NCI-H524 treated with DMSO at 0.1 percent for 48 hours (cell line): ENCODE measurements at regions not wholly inside any gene's neighbourhood (a gene's known extent, or its start where the extent isn't known, plus 50 kb on each side); places are given as distances from the start of the nearest gene placed in this dataset.

Experiments used
- DNase-seq: peaks from one replicate; lab custom pipeline; 2025; lab: John Stamatoyannopoulos, UW

DNA sequence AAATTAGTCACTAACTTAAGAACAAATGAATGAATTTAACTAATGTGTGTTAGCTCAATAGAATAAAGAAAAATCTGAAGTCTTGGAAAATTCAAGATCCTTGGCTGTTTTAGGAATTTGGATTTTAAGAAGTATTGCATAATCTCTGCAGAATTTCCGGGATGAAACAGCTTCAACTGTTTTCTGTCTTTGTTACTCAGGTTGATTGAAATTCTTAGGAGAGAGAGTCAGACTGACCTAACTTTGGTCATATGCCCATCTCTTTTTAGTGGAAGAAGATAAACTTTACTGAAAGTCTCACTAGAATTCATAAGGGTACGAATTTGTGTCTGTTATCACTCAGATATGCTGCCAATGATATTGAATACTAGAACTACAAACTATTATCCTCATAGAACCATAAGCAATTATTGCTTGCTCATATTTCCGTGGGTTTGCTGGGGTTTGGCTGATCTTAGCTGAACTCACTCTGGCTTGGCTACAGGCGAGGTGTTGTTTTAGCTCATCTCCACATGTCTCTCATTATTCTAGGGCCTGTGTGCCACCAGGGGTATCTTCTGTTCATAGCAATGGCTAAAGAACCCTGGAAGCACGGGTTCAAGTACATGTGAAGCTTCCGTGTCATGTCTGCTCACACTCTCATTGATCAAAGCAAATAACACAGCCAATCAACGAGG lies 257.4 kb upstream of the NOVA1 start:
- no peak for DNase-seq

DNA sequence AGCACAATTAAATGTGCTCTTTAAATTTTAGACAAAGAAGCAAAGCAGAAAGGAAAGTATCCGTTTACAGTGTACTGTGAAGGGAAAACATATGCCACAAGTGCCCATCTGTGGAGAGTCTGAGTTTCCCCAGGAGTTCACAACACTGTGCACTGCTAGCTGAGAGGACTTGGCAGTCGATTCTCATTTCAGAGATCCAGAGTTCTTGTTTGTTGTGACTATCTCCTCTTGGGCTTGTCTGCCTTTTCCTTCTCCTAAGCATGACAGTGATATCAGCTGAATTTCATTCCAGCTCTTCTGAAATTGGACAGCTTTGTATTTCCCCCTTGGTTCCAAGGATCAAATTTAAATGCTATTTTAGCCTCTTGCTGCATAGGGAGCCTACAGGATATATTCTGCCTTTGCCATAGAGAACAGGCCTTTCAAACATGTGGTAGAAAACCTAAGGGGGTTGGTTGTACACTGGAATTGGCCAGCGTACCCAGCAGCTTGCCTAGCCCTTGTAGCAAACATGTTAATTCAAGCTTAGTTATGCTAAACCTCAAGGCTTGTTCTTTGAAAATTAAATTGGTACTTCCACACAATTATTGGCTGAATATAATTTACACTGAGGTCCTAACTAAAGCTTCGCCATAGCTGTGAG lies 259.2 kb upstream of the NOVA1 start:
- DNase-seq: peak; percentile 80

DNA sequence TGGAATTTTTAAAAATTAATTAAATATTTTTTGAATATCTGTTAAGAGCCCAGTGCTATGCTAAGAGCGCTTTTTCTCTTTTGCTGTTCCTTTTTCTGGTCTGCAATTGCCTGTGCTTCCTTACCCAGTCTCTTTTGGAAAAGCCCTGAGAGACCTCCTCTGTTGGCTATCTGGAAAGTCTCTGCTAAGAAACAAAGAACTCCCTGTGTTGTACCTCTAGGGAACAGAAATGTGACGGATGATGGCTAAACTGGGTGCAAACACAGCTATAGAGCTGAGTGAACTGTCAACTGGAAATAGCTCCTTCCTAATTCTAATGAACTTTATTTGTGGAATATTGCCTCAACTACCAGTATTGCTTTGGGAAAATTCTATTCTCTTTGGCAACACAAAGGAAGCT lies 261.6 kb upstream of the NOVA1 start:
- DNase-seq: no peak

DNA sequence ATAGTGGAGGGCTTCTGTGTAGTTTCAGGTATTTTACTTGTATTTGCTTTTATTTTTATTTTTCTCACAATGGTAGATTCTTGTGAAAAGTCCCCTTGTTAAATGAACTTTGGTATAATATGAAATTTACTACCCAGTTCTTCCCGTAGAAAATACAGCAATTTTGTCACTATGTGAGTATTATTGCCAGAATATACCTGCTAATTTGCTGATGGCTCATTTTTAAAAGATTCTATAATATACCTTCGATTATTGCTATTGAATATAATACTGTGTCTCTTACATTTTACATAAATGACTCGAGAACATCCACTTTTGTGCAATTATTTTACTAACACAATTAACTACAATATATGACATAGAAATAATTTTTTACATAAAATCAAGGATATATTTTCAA lies 262.3 kb upstream of the NOVA1 start:
- no peak for DNase-seq

DNA sequence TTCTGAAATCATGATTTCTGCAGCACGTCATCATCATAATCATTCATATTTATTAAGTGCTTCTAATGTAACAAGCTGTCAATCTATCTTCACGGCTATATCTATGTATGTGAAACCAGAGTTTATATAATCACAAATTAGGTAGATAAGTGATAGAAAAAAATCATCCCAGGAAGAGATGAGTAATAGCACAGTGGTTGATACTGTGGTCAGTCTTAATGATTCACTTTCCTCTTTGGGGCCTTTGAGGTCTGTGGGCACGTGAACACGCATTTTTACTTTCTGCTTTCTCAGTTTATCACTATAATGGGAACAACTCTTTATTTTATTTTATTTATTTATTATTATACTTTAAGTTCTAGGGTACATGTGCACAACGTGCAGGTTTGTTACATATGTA lies 265.9 kb upstream of the NOVA1 start:
- no peak for DNase-seq

DNA sequence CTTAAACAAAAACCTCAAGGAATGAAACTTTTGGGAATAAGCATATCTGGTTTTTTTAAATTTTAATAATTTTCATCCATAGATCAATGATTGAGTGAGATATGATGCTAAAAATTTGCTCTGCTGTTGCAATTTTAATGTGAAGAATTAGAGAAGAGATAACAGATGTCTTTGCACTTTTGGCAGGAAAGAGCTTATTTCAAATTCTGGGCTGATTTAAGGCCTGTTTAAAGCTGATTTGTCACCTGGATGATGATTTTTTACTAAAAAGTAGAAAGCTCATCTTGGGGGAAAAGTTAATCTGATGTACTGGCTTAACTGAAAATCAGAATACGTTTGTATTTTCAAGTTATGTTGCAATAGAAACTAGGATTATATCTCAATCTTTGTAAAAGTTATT lies 268.9 kb upstream of the NOVA1 start:
- DNase-seq: no peak

DNA sequence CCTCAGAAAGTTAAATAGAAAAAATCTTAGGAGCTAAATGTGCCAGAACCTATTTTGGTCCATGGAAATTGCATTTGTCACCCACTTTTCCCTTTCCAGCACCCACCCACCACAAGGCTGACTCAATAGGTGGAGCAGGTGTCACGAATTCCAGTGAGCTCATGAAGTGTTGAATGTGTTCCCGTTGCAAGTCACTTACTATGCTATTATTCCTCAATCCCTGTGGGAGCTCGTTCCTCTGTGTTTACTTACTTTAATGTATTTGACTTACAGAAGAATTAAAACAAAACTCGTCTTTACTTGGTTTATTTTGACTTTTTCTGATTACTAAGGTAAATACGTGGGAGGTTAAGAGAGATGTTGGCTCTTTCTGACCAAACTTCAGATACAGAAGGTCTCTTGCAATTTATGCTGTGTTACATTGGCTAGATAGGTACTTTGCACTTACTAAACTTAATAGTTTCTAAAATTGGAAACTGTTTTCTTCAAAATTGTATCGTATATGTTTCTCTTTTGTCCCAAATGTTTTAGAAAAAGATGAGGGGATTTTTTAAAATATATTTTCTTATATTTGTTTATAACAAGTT lies 269.4 kb upstream of the NOVA1 start:
- DNase-seq: no peak

DNA sequence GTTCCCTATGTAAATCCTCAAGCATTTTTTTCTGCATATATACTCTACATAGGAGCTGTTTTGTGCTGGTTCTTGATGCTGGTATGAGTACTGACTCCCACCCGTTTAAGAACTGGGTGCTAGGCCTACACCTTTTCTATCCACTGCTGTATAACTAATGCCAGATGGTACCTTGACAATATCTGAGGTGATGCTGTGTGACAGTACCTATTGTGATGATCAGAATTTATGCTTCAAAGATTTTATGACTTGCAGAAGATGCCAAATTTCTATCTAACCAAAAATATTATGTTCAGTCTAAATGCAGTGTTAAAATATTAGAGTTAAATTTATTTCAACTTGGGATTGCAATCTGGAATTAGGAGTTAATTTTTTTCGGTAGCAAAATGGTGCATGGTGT lies 272.3 kb upstream of the NOVA1 start:
- DNase-seq: no peak

DNA sequence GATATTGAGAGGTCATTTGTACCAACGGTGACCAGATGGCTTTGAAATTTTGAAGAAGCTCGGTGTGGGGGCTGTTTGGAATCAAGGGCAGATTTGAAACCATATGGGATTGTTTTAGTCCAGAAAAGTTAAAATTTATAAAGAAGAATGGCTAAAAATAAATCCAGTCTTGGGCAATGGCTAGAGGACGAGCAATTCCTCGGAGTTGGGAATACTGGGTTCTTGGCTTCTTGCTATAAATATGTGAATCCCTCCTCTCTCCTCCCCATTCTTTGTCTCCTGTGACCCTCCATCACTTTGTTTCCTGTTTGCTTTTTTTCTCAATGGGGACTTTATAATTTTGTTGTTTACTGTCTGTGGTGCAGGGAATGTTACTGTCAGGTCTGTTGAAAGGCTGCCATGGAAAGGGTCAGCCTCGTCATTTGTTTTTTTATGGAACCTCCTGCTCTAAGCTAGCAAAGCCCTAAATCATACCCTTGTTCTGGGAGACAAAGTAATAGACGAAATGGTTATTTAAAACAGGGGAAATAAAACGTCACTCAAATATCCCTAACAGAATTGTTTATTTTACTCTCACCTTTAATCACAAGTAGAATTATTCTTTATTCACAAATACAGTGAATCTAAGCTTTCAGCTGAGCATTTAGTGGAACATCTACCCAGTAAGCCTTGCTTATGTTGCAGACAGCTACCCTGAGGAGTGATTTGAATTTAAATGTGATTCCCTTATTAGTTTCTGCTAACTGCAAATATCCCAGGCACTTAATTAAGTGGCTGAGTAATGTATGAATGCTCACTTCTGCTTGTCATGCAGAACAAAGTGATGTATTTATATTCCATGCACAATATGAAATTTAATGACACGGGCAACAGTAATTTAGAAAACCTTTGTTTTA lies 273.1 kb upstream of the NOVA1 start:
- peak; percentile 43 for DNase-seq

DNA sequence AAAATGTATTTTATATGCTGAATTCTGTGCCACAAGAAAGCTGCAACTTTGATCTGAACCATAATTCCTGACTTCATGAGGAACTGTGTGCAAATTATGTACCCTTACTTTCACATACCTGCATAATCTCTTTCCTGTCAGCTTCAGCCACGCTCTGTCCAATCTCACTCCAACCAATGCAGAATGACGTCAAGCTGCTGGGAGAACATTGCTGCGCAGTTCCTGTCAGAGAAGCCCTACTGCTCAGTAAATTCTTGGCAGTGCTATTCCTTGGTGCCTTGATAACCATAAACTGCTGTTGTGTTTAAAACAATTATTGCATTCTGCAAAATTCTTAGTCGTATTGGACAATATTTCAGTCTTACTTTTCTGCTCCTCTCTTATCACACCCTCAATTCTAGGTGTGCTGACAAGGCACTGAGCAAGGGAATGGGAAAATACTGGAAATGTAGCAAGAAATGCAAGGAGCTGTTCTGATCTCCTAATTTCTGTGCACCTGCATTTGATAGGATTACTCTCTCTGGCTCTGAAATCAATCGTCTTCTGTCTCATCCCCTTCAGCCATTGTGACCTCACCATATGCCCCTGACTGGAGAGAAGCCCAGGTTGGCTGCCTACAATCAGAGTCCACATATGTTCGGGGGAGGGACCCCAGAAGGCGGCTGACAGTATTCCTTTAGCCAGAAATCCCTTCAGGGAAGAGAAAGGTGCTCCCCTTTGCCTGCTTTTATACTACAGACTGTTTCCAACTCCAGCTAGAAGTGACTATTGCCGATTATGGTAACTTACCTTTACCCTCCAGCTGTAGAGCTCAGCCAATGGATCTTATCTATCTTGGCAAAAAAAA lies 274.9 kb upstream of the NOVA1 start:
- DNase-seq: peak; percentile 92

DNA sequence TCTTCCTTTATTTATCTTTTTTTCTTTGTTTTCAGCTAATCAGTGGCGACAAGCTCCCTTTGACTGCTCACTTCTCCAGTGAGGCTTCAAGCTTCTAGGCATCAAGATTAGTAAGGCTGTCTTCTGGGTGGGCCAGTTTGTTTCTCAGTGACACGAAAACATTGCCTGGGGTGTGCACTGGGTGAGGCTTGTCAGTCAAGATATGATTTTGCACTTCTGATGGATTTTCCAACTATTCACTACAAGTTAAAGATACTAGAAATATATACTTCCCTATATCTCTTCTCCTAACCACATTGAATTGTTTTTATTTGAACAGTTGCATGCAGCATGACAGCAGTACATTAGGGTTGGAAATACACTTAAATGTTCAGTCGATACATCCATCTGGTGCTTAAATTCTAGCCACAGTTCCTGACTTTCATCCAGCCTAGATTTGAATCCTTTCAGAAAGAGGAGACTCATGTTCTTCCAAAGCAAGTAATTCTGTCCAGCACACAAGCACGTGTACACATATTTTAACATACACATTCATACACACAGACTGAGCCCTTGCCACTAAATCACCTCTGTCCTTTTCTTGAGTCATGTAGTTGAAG lies 275.6 kb upstream of the NOVA1 start:
- DNase-seq: no peak

DNA sequence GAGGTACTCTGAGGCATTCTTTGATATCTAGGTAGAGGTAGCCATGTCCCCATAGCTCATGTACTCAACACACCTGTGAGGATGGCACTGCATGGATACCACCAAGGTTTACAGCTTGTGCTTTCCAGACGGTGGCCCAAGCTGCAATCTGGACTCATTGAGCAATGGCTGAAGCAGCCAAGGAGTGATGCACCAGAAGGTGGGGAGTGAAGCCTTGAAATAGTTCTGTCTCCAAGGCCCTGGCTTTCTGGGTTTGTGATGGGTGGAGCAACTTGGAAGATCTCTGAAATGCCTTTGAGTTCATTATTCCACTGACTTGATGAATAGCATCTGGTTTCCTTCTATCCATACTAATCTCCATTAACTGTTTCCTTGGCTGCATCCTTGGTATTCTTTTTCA lies 290.0 kb upstream of the NOVA1 start:
- DNase-seq: no peak

DNA sequence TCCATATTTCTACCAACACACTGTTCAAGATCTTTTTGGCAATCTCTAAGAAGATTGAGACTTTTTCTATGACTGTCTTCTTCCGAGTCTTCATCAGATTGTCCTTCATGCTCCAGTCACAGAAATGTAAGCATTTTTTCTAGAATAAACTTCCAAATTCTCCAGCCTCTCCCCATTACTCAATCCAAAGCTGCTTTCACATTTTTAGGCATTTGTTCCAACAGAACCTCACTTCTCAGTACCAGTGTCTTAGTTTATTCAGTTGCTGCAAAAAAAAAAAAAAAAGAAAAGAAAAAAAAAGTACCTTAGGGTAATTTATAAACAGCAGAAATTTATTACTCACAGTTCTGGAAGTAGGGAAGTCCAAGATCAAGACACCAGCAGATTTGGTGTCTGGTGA lies 290.8 kb upstream of the NOVA1 start:
- DNase-seq: no peak

DNA sequence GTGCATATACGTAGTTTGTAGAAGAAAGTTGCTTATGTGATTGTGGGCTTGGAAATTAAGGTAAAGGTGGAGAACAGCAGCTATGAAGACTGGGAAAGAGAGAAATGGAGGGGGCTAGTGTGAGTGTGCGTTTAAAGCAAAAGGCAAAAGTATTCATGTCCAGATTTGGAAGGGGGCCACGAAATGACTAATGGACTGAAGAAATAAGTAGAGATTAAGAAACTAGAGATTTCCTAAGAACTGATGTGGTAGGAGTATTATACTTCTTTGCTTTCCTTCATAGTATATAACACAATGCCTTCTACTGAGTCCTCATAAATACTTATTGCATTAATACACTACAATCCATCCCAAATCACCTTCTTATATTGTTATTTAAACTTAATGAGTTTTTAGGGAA lies 298.6 kb upstream of the NOVA1 start:
- DNase-seq: no peak

DNA sequence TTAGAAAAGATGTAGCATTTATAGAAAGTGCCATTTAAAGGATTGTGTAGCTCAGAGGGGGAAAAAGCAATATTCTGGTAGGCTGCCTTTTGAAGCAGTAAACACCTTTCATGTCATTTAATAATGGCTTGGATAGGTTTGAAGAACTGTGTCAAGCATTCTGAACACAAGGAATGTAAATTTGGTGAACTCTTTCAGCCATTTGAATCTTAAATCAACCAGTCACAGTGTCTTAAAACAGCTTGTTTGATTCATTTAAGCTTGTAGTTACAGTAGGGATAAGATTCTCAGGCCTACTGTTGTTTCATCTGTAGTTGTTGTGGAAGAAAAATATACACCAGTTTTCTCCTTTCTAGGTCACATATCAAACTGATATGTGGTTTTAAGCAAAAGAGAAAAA lies 299.4 kb upstream of the NOVA1 start:
- DNase-seq: no peak

DNA sequence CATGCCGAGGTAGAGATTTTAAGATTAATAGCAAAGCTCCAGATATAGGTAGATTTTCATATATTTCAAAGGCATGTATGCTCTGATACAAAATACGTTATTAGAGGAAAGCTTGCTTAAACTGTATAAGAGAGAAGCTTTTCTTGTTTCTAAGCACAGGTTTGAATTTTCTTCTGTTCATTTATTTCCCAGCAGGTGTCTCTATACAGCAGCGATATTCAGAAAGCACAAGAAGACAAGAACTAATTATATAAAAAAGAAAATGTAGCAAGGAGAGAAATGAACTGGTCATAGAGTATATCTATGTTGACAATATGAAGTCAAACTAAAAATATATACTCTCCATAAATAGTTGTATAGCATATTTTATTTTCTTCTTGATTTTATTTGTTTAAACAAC lies 307.4 kb upstream of the NOVA1 start:
- DNase-seq: no peak

DNA sequence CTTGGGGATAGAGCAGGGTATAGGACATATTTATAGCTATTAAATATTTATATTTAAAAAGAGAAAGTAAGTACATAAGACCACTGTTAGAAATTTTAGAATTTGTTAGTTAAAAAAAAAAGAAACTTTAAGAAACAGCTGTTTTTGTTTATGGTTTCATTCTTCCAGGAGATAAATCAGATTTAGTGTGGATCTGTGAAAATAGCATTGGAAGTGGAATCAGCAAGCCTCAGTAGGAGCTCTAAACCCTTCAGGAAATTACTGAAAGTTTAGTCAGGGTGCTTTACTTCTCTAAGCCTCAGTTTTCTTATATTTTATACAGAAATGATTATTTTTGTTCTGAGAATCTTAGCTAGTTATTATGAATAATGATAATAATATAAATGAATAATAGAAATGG lies 316.0 kb upstream of the NOVA1 start:
- DNase-seq: no peak

DNA sequence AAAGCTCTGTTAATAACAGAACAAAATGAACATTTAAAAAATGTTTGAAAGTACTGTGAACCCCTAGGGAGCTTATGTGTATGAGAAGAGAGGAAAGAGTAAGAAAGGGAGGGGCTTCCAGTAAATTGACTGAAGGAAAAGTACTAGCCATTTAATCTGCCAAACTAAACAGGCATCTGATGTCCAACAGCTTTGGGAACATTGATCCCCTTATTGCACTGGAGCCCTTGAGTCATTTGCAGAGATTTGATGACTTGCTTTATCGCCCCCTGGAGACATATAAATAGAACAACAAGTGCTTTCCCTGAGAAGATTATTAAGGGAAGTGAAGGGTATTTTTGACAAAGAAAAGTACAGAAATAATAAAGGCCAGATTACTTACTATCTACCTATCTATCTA lies 319.3 kb upstream of the NOVA1 start:
- DNase-seq: no peak

DNA sequence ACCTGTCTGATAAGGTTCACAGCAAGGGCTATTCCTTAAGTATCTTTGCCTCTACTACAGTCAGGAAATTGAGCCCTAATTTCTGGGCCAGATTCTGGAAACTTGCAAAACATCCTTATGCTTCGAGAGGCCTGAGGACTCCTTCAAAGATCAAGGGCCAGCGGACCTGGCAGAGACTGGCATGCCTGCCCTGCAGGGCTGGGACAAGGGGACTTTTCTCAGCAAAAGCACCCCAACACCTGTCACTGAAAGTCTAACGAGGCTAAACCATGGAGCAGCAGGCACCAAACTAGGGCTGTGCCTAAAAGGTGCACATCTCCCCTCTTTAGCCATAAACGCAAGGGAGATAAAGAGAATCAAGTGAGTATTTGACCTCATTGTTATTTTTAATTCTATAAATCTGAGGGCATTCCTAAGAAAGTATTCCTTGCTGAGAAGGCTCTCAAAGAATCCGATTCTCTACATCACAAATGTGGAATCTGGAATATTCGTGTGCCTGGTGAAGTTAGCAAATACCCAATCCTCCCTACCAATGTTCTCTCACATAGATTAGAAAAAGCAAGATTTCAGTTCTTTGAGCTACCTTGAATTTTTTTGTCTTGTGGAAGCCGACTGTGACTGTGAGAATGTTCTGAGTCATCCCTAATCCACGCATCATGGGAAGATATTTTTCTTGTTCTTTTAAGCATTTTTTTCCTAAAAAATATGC lies 328.2 kb upstream of the NOVA1 start:
- DNase-seq: no peak

DNA sequence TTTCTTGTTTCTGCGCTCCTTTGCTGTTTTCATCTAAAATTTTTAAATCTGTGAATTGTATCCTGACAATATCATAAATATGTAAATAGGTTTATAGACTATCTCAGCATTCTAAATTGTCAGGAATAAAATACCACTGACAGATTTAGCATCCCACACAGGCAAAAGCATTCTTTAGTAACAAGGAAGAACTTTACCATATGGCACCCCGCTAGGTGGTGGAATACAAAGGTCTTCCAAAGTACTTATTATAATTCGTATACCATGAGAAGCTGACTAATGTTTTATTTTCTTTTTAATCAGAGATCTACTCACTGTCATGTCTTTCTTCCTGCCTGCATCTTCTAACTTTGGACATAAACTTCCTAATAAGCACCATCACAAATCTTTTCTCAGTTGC lies 328.8 kb upstream of the NOVA1 start:
- DNase-seq: no peak

DNA sequence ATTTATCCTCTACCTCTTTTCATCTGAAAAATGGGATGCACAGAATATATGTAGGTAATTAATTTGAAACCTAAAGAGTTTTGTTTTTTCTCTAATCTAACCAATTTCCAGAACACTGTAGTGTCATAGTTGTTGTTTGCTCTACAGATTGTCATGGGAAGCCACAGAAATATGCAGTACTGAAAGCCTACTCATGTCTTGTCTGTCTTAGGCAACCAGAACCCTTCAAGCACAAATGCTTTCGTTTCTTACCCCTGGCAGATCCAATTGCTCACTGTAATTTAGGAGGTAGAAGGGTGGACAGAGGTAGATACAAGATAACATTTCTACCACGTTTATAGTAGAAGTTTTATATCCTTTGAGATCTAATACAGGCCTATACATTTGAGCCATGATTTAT lies 330.2 kb upstream of the NOVA1 start:
- no peak for DNase-seq
